GM19372 (cell line): ENCODE measurements at regions not wholly inside any gene's neighbourhood (a gene's known extent, or its start where the extent isn't known, plus 50 kb on each side); places are given as distances from the start of the nearest gene placed in this dataset.
"Not testable (repeated sequence)": the region's sequence is repeated elsewhere in the genome, so short reads cannot be mapped to it uniquely, and the experiment has no call there.

Experiments used
- ATAC-seq: cut with Tn5 transposase; IDR thresholded peaks from one replicate; pipeline ENCODE4 v1.9.1; 2021; ENCODE audit warnings: mild to moderate bottlenecking, low read depth, moderate library complexity; ENCODE audit not compliant: unreplicated experiment

GRCh38 chr11:15821451-15821850, 534.9 kb downstream of the SOX6 start:
- ATAC-seq = no peak

DNA sequence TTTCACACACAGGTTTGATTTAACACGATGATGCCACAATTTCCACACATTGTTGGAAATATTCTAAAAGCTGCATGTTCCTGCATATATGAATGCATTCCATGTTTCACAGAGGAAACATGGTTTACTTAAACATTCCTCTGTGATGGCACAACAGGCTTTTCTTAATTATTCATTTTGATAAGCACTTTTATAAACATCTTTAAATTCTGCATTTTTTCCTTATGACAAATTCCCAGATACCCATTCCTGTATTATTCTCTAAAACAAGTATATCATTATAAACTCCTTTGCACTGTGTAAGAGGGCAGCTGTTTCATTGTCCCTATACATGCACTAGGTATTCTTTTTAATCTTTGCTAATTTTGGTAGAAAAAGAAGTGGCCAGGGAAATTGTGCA, 532.3 kb downstream of the SOX6 start:
- ATAC-seq = no peak

GRCh38 chr11:15825976-15826650, 530.2 kb downstream of the SOX6 start:
- no peak for ATAC-seq

- ATAC-seq = no peak
Measured at GRCh38 chr11:15826826-15827225, 529.5 kb downstream of the SOX6 start.

- no peak for ATAC-seq
Measured at GRCh38 chr11:15828215-15828853, 528.0 kb downstream of the SOX6 start.

- ATAC-seq = no peak
Measured at GRCh38 chr11:15829312-15829711, 527.0 kb downstream of the SOX6 start.

- no peak for ATAC-seq
Measured at GRCh38 chr11:15830741-15831428, 525.5 kb downstream of the SOX6 start.

DNA sequence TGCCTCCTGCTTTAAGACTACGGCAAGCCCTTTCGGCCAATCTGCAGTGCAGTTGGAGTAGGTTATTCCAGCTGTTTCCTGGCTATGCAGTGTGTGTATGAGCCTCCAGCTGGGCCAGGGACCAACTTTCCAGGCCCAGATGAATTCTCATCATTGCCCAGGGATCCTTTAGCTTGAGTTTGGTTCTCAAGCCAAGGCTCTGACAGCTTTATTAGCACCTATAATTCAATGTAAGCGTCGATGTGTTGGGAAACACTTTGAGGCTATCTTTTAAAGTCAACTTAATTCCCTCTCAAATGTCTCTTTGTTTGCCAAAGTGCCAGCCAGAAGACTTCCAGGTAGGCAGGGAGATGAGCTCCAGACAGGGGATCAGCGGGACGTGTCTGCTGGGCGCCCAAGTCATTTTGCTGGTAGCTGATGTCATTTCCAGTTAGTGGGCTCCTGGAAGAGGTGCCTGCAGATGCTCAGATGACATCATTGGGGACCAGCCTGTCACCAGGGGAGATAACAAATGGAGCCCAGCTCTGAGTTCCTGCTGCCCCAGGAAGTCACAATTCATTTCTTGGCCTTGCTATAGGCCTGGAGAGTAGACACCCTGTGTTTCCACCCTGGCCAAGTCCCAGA, 520.4 kb downstream of the SOX6 start:
- no peak for ATAC-seq

DNA sequence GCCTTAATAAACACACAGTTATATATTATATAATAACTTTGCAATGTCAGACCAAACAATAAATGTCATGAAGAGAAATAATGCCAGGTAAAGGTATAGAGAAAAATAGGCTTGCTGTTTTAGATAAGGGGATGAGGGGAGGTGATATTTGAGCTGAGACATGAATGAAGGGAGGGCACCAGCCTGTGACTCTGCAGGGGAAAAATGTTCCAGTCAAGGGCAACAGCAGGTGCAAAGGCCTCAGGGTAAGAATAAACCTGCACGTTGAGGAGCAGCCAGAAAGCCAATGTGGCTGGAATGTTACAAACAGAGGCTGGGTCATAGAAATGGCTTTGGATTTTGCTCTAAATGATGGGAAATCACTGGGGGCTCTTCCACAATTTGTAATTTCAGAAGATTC, 519.6 kb downstream of the SOX6 start:
- no peak for ATAC-seq

- ATAC-seq = no peak
Measured at GRCh38 chr11:15837901-15838489, 518.4 kb downstream of the SOX6 start.

- ATAC-seq = no peak
Measured at GRCh38 chr11:15839061-15839460, 517.3 kb downstream of the SOX6 start.

- ATAC-seq = no peak
Measured at GRCh38 chr11:15840966-15841365, 515.4 kb downstream of the SOX6 start.

DNA sequence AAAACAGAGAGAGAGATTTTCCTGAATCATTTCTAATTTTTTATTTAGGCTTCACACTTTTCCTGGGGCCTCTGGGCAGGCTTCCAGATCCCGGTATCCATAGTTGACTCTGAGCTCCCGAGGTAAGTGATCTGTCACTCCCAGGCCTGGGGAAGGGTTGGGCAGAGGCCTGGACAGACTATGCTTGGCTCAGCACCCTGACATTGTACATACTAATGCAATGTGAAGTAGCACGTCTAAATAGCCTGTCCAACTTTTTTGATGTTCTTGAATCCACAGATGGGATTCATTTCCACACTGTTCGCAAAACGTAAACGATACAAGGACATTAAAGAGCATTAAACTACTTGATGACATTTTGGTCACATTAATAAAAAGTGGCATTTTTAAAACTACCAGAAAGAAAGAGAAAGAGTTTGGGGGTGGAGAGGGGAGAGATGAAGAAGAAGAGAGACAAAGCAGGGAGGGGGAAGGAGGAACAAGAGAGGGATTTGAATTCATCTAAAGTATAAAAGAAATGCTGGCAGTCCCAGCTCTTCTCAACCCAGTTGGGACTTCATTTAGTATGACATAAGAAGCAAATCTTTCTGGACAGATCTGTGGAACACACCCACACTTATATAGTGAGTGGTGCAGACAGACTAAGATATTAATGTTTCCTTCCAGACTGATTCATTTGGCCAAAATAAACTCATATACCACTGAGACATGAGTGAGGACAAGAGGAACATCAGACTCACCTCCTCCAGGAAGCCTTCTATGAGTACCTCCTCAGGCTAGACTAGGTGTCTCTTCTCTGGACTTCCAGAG, 514.2 kb downstream of the SOX6 start:
- ATAC-seq = no peak

- no peak for ATAC-seq
Measured at GRCh38 chr11:15843309-15843872, 513.0 kb downstream of the SOX6 start.

DNA sequence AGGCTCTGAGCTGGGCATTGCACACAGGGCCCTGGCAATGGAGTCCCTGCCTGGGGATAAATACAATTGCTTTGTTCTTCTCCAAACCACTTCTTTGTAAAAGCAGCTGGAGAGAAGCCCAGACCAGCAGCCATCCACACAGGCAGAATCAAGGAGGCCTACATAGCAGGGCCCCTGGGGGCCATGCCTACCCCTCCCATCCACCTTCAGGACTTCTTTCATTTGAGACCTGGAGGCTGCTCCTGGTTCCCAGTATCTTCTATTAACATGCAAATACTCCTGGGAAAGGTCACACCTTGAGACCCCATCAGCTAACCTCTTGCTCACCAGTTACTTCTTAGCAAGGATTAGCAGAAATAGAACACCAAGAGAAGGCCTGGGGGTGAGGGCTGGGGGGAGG, 511.1 kb downstream of the SOX6 start:
- ATAC-seq = no peak

DNA sequence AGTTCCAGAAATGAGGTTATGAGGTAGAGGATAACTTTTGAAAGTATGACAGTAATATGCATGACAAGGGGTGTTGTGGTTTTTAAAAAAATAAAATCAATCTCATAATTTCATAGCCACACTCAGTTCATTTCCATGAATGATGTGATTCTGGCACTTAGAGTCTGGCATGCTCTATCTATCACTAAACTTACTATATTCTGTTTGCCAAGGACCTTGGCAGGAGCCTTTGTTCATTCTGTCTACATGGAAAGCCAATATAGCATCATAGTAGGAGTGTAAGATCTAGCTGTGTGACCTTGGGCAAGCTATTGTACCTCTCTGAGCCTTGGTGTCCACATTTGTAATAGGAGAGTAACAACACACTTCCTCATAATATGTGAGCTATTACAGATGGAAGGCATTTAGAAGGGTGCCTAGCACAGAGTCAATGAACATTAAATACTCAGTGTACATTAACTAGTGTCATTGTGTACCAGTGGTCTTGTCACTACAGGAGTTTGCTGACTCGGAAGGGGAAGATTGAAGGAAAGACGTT, 507.6 kb downstream of the SOX6 start:
- no peak for ATAC-seq

DNA sequence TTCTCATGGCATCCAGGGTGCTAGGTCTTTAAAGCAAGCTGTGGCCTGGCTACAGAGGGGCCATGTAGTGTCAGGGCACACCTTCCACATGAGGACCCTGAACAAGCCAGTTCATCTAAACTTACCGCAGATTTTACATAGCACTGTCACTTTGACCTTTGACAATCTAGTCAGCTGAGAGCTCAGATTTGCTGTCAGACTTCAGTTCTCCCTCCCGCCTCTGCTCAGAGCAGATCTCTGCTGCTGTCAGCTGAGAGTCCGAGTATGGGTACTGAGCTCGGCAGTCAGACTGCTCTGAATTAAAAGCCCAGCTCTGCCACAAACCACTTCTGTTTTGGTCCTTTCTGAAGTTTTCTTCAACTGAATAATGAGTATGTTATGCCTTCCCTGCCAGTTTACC, 507.1 kb downstream of the SOX6 start:
- no peak for ATAC-seq

GRCh38 chr11:15850335-15850734, 506.0 kb downstream of the SOX6 start:
- ATAC-seq = not testable (repeated sequence)

DNA sequence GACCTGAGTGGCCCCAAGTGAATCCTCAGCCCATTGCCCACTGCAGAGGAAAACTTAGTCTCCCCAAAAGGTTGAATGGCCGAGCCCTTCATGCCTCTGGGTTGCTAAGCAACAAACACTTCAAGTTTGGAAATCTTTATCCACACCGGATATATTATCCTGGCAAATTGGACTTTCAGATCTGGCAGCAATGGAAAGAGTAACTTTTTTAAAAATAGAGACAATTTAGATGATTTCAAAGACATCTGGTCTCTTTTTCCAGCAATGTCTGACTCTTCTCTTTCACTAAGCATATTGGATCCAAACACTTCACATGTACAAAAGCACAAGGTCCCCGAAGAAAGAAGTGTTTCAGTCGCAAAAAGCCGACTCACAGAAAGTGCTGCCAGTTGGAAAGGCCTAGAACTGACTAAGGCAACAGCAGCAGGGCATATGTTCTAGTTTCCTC, 505.3 kb downstream of the SOX6 start:
- no peak for ATAC-seq

DNA sequence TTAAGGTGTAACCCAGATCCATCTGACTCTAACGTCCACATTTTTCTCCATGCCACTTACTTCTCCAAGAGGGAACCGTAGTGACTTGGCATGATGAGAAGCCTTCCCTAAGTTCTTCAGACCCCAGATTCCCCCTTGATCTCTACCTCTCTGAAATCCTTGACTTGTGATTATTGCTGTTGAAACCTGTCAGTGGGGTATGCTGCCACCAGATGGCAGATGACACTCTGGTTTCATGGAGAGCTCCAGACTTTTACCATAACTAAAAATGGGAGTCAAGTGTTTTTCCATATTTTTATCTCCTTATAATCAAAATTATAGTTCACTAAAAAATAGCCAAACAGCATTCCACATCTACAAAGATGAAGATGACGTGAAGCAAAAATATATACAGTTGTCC, 504.2 kb downstream of the SOX6 start:
- ATAC-seq = no peak
